HFFc6 (cell line): ENCODE measurements at regions not wholly inside any gene's neighbourhood (a gene's known extent, or its start where the extent isn't known, plus 50 kb on each side); places are given as distances from the start of the nearest gene placed in this dataset.
"Not testable (repeated sequence)": the region's sequence is repeated elsewhere in the genome, so short reads cannot be mapped to it uniquely, and the experiment has no call there.

ENCODE experiments used
- DNase-seq: peaks from one replicate; pipeline ENCODE4 v3.0.0-alpha.2; 2018
- H3K27ac Mint-ChIP-seq: 2 replicates; pipeline ENCODE4 v1.8.0; 2020; ENCODE audit warnings: mild to moderate bottlenecking, mixed read lengths
- H3K27me3 Mint-ChIP-seq: 2 replicates; pipeline ENCODE4 v1.8.0; 2021; ENCODE audit warnings: mild to moderate bottlenecking, moderate library complexity, mixed read lengths; ENCODE audit not compliant: insufficient read depth
- H3K36me3 Mint-ChIP-seq: 2 replicates; pipeline ENCODE4 v1.8.0; 2021; ENCODE audit warnings: low read depth, mixed read lengths
- H3K4me1 Mint-ChIP-seq: 2 replicates; pipeline ENCODE4 v1.8.0; 2020; ENCODE audit warnings: low read depth, mixed read lengths
- H3K4me3 Mint-ChIP-seq: 2 replicates; pipeline ENCODE4 v1.8.0; 2020; ENCODE audit warnings: mild to moderate bottlenecking, moderate library complexity, mixed read lengths
- H3K9me3 Mint-ChIP-seq: 2 replicates; pipeline ENCODE4 v1.8.0; 2020; ENCODE audit warnings: mild to moderate bottlenecking, mixed read lengths
- TF ChIP-seq, protein P1 (sequence below): fragments of 200-600 bp; sonication (generic); IDR thresholded peaks from 2 replicates; pipeline ENCODE4 v1.5.0; 2021; ENCODE audit warnings: antibody characterized with exemption, mild to moderate bottlenecking

DNA sequence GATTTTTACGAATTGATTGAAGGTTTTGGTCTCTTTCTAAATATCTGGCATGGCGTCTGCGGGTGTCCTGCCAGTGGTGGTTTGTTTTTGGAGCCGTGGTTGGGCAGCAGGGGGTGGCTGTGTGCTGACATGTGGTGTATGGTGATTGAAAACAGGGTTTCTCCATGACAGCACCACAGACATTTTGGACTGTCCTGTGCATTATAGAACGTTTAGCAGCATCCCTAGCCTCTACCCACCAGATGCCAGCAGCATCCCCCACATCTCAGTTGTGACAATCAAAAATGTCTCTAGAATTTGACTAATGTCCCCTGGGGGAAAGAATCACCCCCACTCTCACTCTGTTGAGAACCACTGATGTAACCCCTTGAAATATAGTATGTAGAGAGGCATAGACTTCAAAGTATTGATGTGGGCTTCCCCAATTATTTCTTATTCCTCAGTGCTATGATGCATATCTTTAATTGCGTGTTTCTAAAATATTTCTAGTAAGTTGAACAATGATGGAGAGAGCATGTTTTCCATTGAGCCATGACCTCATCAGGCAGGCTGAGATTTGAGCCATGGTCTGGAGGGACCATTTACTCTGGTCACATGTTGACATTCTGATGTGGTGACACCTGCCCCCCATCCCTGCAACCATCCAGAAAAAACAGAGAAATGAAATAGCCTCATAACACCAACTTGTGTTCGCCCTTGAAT lies 77.4 kb upstream of the MID1 start:
- peaks cover 1% of the 10 kb centered on the region; the same call in 1 of the 2 replicates for H3K27me3 Mint-ChIP-seq
- no peaks in the 10 kb centered on the region for H3K9me3 Mint-ChIP-seq
- no peak overlapping the region for H3K4me3 Mint-ChIP-seq
- no peaks in the 10 kb centered on the region for H3K4me1 Mint-ChIP-seq
- H3K27ac Mint-ChIP-seq = no peak overlapping the region
- no peak for DNase-seq
- no peaks in the 10 kb centered on the region for H3K36me3 Mint-ChIP-seq
- TF ChIP-seq, protein P1, sequence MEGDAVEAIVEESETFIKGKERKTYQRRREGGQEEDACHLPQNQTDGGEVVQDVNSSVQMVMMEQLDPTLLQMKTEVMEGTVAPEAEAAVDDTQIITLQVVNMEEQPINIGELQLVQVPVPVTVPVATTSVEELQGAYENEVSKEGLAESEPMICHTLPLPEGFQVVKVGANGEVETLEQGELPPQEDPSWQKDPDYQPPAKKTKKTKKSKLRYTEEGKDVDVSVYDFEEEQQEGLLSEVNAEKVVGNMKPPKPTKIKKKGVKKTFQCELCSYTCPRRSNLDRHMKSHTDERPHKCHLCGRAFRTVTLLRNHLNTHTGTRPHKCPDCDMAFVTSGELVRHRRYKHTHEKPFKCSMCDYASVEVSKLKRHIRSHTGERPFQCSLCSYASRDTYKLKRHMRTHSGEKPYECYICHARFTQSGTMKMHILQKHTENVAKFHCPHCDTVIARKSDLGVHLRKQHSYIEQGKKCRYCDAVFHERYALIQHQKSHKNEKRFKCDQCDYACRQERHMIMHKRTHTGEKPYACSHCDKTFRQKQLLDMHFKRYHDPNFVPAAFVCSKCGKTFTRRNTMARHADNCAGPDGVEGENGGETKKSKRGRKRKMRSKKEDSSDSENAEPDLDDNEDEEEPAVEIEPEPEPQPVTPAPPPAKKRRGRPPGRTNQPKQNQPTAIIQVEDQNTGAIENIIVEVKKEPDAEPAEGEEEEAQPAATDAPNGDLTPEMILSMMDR = no peak

DNA sequence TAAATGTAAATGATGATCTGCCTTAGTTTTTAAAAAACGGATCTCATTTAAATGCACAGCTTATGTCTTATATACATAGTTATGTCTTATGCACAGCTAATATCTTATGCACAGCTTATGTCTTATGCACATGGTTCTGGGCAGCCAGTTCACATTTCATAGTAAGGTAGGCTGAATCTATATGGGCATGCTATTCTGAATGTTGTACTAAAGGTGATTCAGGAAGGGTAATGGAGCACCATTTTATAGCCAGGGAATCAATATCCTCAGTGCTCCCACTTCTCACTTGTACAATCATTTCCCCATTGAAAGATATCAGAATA lies 77.9 kb upstream of the MID1 start:
- Mint-ChIP-seq H3K9me3 (no peaks in the 10 kb centered on the region), H3K4me1 (no peaks in the 10 kb centered on the region), H3K36me3 (no peaks in the 10 kb centered on the region), H3K4me3 (no peak overlapping the region), H3K27ac (no peak overlapping the region), H3K27me3 (peaks cover 1% of the 10 kb centered on the region; the same call in 1 of the 2 replicates)
- TF ChIP-seq, protein P1 = no peak
- no peak for DNase-seq

DNA sequence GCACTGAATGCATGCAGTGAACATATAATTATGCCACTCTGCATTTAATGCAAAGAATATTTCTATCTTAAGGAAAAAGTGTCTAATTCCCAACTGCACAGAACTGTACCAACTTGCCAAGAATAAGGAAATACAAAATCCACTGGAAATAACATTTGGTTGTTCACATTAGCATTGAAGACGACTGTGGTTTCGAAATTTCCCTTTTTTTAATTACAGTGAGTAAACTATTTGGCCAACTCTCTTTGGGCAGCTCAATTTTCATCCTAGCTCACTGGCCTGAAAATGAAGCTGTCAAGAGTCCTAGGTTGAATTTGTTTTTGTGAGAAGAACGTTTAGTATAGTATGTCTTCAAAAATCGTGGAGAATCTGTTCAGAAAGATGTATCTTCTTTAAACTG lies 81.6 kb upstream of the MID1 start:
- H3K27me3 Mint-ChIP-seq = no peaks in the 10 kb centered on the region; the same call in 1 of the 2 replicates

DNA sequence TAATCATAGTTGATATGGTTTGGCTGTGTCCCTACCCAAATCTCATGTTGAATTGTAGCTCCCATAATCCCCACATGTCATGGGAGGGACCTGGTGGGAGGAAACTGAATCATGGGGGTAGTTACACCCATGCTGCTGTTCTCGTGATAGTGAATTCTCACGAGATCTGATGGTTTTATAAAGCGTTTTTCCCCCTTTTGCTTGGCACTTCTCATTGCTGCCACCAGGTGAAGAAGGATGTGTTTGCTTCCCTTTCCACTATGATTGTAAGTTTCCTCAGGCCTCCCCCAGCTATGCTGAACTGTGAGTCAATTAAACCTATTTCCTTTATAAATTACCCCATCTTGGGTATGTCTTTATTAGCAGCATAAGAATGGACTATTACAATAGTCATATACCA lies 86.0 kb upstream of the MID1 start:
- not testable (repeated sequence) for H3K4me1 Mint-ChIP-seq, H3K9me3 Mint-ChIP-seq, H3K27ac Mint-ChIP-seq, H3K36me3 Mint-ChIP-seq, H3K4me3 Mint-ChIP-seq, DNase-seq, H3K27me3 Mint-ChIP-seq

More for the DNA sequence above, 81.6 kb upstream of the MID1 start:
- Mint-ChIP-seq H3K27ac (no peak overlapping the region), H3K9me3 (no peaks in the 10 kb centered on the region), H3K36me3 (no peaks in the 10 kb centered on the region), H3K4me3 (no peak overlapping the region), H3K4me1 (no peaks in the 10 kb centered on the region)
- no peak for DNase-seq
- TF ChIP-seq, protein P1 = no peak

DNA sequence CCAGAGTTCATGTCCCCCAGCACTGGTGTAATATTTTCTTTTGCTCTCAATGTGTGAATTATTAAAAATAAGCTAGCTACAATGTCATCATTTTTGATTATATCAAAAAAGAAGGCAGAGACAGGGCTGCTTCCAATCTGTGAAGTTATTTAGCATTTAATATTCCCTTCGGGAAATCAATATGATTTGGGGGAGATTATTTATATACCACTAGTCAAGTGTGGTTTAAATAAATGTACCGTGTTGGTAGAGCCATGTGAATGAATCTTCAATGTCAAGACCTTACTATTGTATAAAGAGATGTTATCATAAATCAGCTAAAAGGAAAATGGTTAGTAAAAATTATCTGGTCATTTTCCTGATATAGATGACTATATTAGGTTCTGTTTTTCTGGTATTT lies 87.4 kb upstream of the MID1 start:
- TF ChIP-seq, protein P1 = no peak
- no peak for DNase-seq
- Mint-ChIP-seq H3K27ac (no peak overlapping the region), H3K27me3 (no peaks in the 10 kb centered on the region), H3K9me3 (no peaks in the 10 kb centered on the region), H3K4me3 (no peak overlapping the region), H3K4me1 (no peaks in the 10 kb centered on the region), H3K36me3 (no peaks in the 10 kb centered on the region)

DNA sequence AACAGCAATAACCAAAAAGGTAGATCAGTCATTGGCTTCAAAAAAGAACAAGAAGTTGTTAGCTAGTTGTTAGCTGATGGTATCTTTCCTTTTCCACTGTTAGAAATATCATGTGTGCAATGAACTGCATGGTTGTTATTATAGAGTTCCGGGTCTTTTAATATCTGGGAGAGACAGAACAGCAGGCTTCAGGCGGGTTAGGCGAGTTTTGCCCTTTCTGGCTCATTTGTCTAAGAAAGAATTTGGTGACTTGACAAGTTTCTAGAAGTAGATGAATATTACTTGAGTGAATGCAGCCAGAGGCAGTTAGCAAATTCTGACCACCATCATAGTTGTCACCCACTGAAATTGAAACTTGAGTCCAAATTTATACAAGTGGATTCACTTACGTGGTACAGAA lies 88.9 kb upstream of the MID1 start:
- Mint-ChIP-seq H3K36me3 (no peaks in the 10 kb centered on the region), H3K27ac (no peak overlapping the region), H3K27me3 (no peaks in the 10 kb centered on the region), H3K4me3 (no peak overlapping the region), H3K4me1 (no peaks in the 10 kb centered on the region), H3K9me3 (no peaks in the 10 kb centered on the region)
- TF ChIP-seq, protein P1 = no peak
- no peak for DNase-seq
